Skin of body (tissue), 1 donor: ENCODE measurements at regions not wholly inside any gene's neighbourhood (a gene's known extent, or its start where the extent isn't known, plus 50 kb on each side); places are given as distances from the start of the nearest gene placed in this dataset.
"Not testable (repeated sequence)": the region's sequence is repeated elsewhere in the genome, so short reads cannot be mapped to it uniquely, and the experiment has no call there.

ENCODE experiments used
- DNase-seq: peaks from one replicate; lab custom pipeline; 2025; lab: John Stamatoyannopoulos, UW

- DNase-seq: no peak
Measured at GRCh38 chr3:182618981-182619591, 174.2 kb upstream of the ATP11B start.

GRCh38 chr3:182620723-182621434 lies 172.4 kb upstream of the ATP11B start:
- no peak for DNase-seq

GRCh38 chr3:182621435-182622240 lies 171.7 kb upstream of the ATP11B start:
- no peak for DNase-seq

- no peak for DNase-seq
Measured at GRCh38 chr3:182622241-182622545, 171.1 kb upstream of the ATP11B start.

GRCh38 chr3:182626484-182627467 lies 166.5 kb upstream of the ATP11B start:
- DNase-seq: no peak

- DNase-seq: no peak
Measured at GRCh38 chr3:182628531-182628930, 164.8 kb upstream of the ATP11B start.

GRCh38 chr3:182629521-182629920 lies 163.8 kb upstream of the ATP11B start:
- DNase-seq: no peak

- DNase-seq: no peak
Measured at GRCh38 chr3:182631183-182632076, 161.9 kb upstream of the ATP11B start.

GRCh38 chr3:182632077-182632393 lies 161.3 kb upstream of the ATP11B start:
- no peak for DNase-seq

GRCh38 chr3:182633186-182633585 lies 160.1 kb upstream of the ATP11B start:
- no peak for DNase-seq

- DNase-seq: no peak
Measured at GRCh38 chr3:182636646-182637045, 156.7 kb upstream of the ATP11B start.

GRCh38 chr3:182637350-182638110 lies 155.8 kb upstream of the ATP11B start:
- DNase-seq: no peak

GRCh38 chr3:182644013-182644412 lies 149.3 kb upstream of the ATP11B start:
- DNase-seq: no peak

- DNase-seq: no peak
Measured at GRCh38 chr3:182644790-182645433, 148.4 kb upstream of the ATP11B start.

GRCh38 chr3:182650568-182651128 lies 142.7 kb upstream of the ATP11B start:
- DNase-seq: no peak

GRCh38 chr3:182651461-182651860 lies 141.8 kb upstream of the ATP11B start:
- no peak for DNase-seq

GRCh38 chr3:182653065-182653464 lies 140.2 kb upstream of the ATP11B start:
- DNase-seq: not testable (repeated sequence)

GRCh38 chr3:182668541-182668940 lies 124.8 kb upstream of the ATP11B start:
- DNase-seq: no peak

GRCh38 chr3:182668974-182669373 lies 124.3 kb upstream of the ATP11B start:
- no peak for DNase-seq
